GM12874 (cell line): ENCODE measurements at regions not wholly inside any gene's neighbourhood (a gene's known extent, or its start where the extent isn't known, plus 50 kb on each side); places are given as distances from the start of the nearest gene placed in this dataset.

Experiments used
- CTCF ChIP-seq: IDR thresholded peaks from 2 replicates; pipeline ENCODE4 v1.5.1; 2011; ENCODE audit warnings: low read depth, mild to moderate bottlenecking, control low read depth, low read length, moderate library complexity; ENCODE audit not compliant: insufficient read depth

GRCh38 chr18:11284811-11285210 lies 135.4 kb upstream of the PIEZO2 start:
- TF ChIP-seq CTCF, result no peak

GRCh38 chr18:11284349-11284748 lies 135.0 kb upstream of the PIEZO2 start:
- no peak for TF ChIP-seq CTCF

- no peak for TF ChIP-seq CTCF
These were observed 134.3 kb upstream of the PIEZO2 start for GRCh38 chr18:11283479-11284161.

- TF ChIP-seq CTCF, result no peak
These were observed 130.1 kb upstream of the PIEZO2 start for GRCh38 chr18:11279461-11279860.

GRCh38 chr18:11276678-11277077 lies 127.3 kb upstream of the PIEZO2 start:
- TF ChIP-seq CTCF, result no peak

- TF ChIP-seq CTCF, result no peak
These were observed 124.9 kb upstream of the PIEZO2 start for GRCh38 chr18:11274144-11274794.

GRCh38 chr18:11272516-11272915 lies 123.1 kb upstream of the PIEZO2 start:
- no peak for TF ChIP-seq CTCF
